GM23248 (cell line): ENCODE measurements at regions not wholly inside any gene's neighbourhood (a gene's known extent, or its start where the extent isn't known, plus 50 kb on each side); places are given as distances from the start of the nearest gene placed in this dataset.

Experiments
- EZH2 ChIP-seq: fragments of 200-600 bp; sonication (generic); IDR thresholded peaks from 2 replicates; pipeline ENCODE4 v1.6.1; 2018; ENCODE audit warnings: antibody characterized with exemption, mild to moderate bottlenecking; ENCODE audit not compliant: insufficient read depth, poor library complexity, severe bottlenecking
- EZH2phosphoT487 ChIP-seq: fragments of 200-600 bp; sonication (generic); IDR thresholded peaks from 2 replicates; pipeline ENCODE4 v1.6.1; 2018; ENCODE audit warnings: antibody characterized with exemption, moderate library complexity, mild to moderate bottlenecking, low read depth; ENCODE audit not compliant: insufficient read depth

GRCh38 chr13:58247080-58247479 is 615.5 kb downstream of the PCDH17 start:
- TF ChIP-seq EZH2phosphoT487 = no peak
- TF ChIP-seq EZH2 = no peak
